Naive thymus-derived CD4-positive, alpha-beta T cell (primary cell): ENCODE measurements at regions not wholly inside any gene's neighbourhood (a gene's known extent, or its start where the extent isn't known, plus 50 kb on each side); places are given as distances from the start of the nearest gene placed in this dataset.

Experiments
- ATAC-seq: fragments of 150-1000 bp; cut with Tn5 transposase; 2 replicates; pipeline ENCODE4 v1.10.0; 2021; ENCODE audit warnings: mild to moderate bottlenecking, moderate library complexity
- CTCF ChIA-PET: fragments of 350-600 bp; sonication (Branson Sonifier 250); formaldehyde crosslinking; loops from one replicate; lab custom pipeline; 2021; ENCODE audit warnings: antibody characterized with exemption; lab: Charles Lee
- POLR2A ChIA-PET: fragments of 350-600 bp; sonication (Branson Sonifier 250); formaldehyde crosslinking; loops from one replicate; lab custom pipeline; 2021; ENCODE audit warnings: antibody characterized with exemption, inconsistent platforms; lab: Charles Lee
- DNase-seq, 9 donors: peaks; one replicate each; pipeline versions ENCODE4 v3.0.0 to v3.0.0-alpha.2; 2020 to 2022; ENCODE audit warnings: mixed read lengths in 1 of 9
- H3K27ac ChIP-seq: one replicate; pipeline ENCODE4 v1.7.0; 2013; ENCODE audit warnings: mild to moderate bottlenecking, low read depth, low read length, moderate library complexity
- H3K27me3 ChIP-seq, 2 donors: one replicate each; pipeline ENCODE4 v1.7.0; 2013; ENCODE audit warnings: low read length in 2 of 2, mild to moderate bottlenecking in 2 of 2, moderate library complexity in 2 of 2; ENCODE audit not compliant: control insufficient read depth in 2 of 2, insufficient read depth in 2 of 2
- H3K36me3 ChIP-seq, 3 experiments: 1 replicate in 2 of 3; 2 replicates in 1 of 3; pipeline ENCODE4 v1.7.0; 2013; ENCODE audit warnings: low read length in 3 of 3, mild to moderate bottlenecking in 3 of 3, moderate library complexity in 1 of 3; ENCODE audit not compliant: insufficient read depth in 3 of 3, control insufficient read depth in 2 of 3
- H3K4me1 ChIP-seq, 2 donors: one replicate each; pipeline ENCODE4 v1.7.0; 2013; ENCODE audit warnings: low read length in 2 of 2, mild to moderate bottlenecking in 2 of 2, moderate library complexity in 1 of 2; ENCODE audit not compliant: control insufficient read depth in 2 of 2, insufficient read depth in 2 of 2
- H3K4me3 ChIP-seq: 2 replicates; pipeline ENCODE4 v1.7.0; 2013; ENCODE audit warnings: mild to moderate bottlenecking, low read length
- H3K9me3 ChIP-seq, 3 experiments: 1 replicate in 2 of 3; 2 replicates in 1 of 3; pipeline ENCODE4 v1.7.0; 2013; ENCODE audit warnings: low read length in 3 of 3; ENCODE audit not compliant: control insufficient read depth in 2 of 3
- H3K27ac Mint-ChIP-seq, 9 donors: one replicate each; pipeline ENCODE4 v1.8.0; 2020 to 2022; ENCODE audit warnings: mixed read lengths in 9 of 9, mild to moderate bottlenecking in 8 of 9, moderate library complexity in 5 of 9, inconsistent platforms in 2 of 9
- H3K27me3 Mint-ChIP-seq, 5 donors: one replicate each; pipeline ENCODE4 v1.8.0; 2021 to 2022; ENCODE audit warnings: mixed read lengths in 5 of 5, mild to moderate bottlenecking in 1 of 5
- H3K36me3 Mint-ChIP-seq, 5 donors: one replicate each; pipeline ENCODE4 v1.8.0; 2020 to 2022; ENCODE audit warnings: mixed read lengths in 5 of 5, mild to moderate bottlenecking in 3 of 5, inconsistent platforms in 1 of 5
- H3K4me1 Mint-ChIP-seq, 7 donors: one replicate each; pipeline ENCODE4 v1.8.0; 2020 to 2022; ENCODE audit warnings: mixed read lengths in 7 of 7, mild to moderate bottlenecking in 3 of 7, inconsistent platforms in 1 of 7
- H3K4me3 Mint-ChIP-seq, 10 donors: one replicate each; pipeline ENCODE4 v1.8.0; 2020 to 2022; ENCODE audit warnings: mild to moderate bottlenecking in 10 of 10, mixed read lengths in 10 of 10, moderate library complexity in 6 of 10, inconsistent platforms in 2 of 10
- H3K9me3 Mint-ChIP-seq, 11 donors: one replicate each; pipeline ENCODE4 v1.8.0; 2020 to 2022; ENCODE audit warnings: mixed read lengths in 11 of 11, mild to moderate bottlenecking in 4 of 11, inconsistent platforms in 1 of 11, moderate library complexity in 1 of 11
- intact Hi-C, 2 donors: fragments of 100-400 bp; cut with micrococcal nuclease; formaldehyde crosslinking; loops; one replicate each; pipeline ENCODE4 v1.15.1; 2023

GRCh38 chr12:30048371-30048770, 264.6 kb upstream of the TMTC1 start:
- POLR2A ChIA-PET, result no interaction called here
- DNase-seq, result no peak

DNA sequence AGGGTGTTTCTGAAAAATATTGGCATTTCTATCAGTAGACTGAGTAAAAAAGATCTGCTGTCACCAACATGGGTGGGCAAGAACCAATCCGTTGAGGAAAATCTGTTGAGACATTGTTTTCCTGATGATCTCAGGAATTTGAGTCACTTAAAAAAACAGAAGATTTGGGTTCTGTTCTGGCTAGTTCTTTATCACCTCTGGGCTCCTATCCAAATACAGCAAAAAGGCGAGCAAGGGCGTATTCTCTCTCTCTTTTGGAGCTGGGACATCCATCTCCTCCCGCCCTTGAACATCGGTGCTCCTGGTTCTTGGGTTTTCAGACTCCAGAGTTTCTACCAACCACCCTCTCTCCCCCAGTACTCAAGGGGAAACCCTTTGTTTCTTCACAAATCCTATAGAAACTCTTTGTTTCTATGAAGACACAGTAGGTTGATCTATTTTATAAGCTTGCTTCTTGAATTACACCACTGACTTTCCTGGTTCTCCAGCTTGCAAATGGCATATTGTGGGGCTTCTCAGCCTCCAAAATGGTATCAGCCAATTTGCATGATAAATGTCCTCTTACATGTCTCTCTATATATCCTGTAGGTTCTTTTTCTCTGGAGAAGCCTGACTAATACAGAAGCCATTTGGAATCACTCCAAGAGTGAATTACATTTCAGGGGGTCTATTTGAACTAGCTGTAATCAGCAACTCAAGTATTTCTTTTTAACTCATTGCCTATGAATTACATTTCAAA, 263.9 kb upstream of the TMTC1 start:
- H3K27me3 Mint-ChIP-seq, result peaks cover 0 to 4% (median 0%) of the 10 kb centered on the region in 5 donors
- no peak for ATAC-seq

More at GRCh38 chr12:30048371-30048770, 264.6 kb upstream of the TMTC1 start:
- H3K4me1 ChIP-seq, result no peaks in the 10 kb centered on the region
- H3K27me3 ChIP-seq, result no peaks in the 10 kb centered on the region
- H3K9me3 ChIP-seq, result no peaks in the 10 kb centered on the region
- no peak overlapping the region for H3K27ac Mint-ChIP-seq
- H3K36me3 ChIP-seq, result no peaks in the 10 kb centered on the region
- H3K4me3 ChIP-seq, result no peak overlapping the region
- intact Hi-C loops, result no loop called here
- H3K27ac ChIP-seq, result no peak overlapping the region
- H3K27me3 Mint-ChIP-seq, result peaks cover 0 to 4% (median 0%) of the 10 kb centered on the region in 5 donors
- peaks cover 0 to 5% (median 0%) of the 10 kb centered on the region in 5 donors for H3K36me3 Mint-ChIP-seq
- peaks cover 0 to 10% (median 0%) of the 10 kb centered on the region in 11 donors for H3K9me3 Mint-ChIP-seq
- no peak overlapping the region for H3K4me3 Mint-ChIP-seq
- H3K4me1 Mint-ChIP-seq, result no peaks in the 10 kb centered on the region
- CTCF ChIA-PET, result no interaction called here
- ATAC-seq, result no peak

GRCh38 chr12:30046376-30046775, 262.6 kb upstream of the TMTC1 start:
- Mint-ChIP-seq H3K4me1 (no peaks in the 10 kb centered on the region), H3K9me3 (peaks cover 0 to 10% (median 0%) of the 10 kb centered on the region in 11 donors), H3K27me3 (peaks cover 0 to 4% (median 0%) of the 10 kb centered on the region in 5 donors), H3K27ac (no peak overlapping the region), H3K36me3 (peaks cover 0 to 5% (median 0%) of the 10 kb centered on the region in 5 donors), H3K4me3 (no peak overlapping the region)
- ATAC-seq, result no peak
- no peaks in the 10 kb centered on the region for H3K9me3 ChIP-seq
- DNase-seq, result no peak
- POLR2A ChIA-PET, result no interaction called here
- H3K4me1 ChIP-seq, result no peaks in the 10 kb centered on the region
- no peaks in the 10 kb centered on the region for H3K36me3 ChIP-seq
- no peak overlapping the region for H3K27ac ChIP-seq
- peaks cover 0 to 4% of the 10 kb centered on the region in 2 donors for H3K27me3 ChIP-seq
- CTCF ChIA-PET, result no interaction called here
- no peak overlapping the region for H3K4me3 ChIP-seq
- intact Hi-C loops, result no loop called here

More for the DNA sequence above, 263.9 kb upstream of the TMTC1 start:
- intact Hi-C loops, result no loop called here
- no peaks in the 10 kb centered on the region for H3K4me1 Mint-ChIP-seq
- H3K9me3 Mint-ChIP-seq, result peaks cover 0 to 10% (median 0%) of the 10 kb centered on the region in 11 donors
- no peaks in the 10 kb centered on the region for H3K36me3 ChIP-seq
- H3K27me3 ChIP-seq, result no peaks in the 10 kb centered on the region
- CTCF ChIA-PET, result no interaction called here
- H3K4me1 ChIP-seq, result no peaks in the 10 kb centered on the region
- no peak for DNase-seq
- H3K9me3 ChIP-seq, result no peaks in the 10 kb centered on the region
- H3K27ac ChIP-seq, result no peak overlapping the region
- POLR2A ChIA-PET, result no interaction called here
- no peak overlapping the region for H3K4me3 Mint-ChIP-seq
- peaks cover 0 to 5% (median 0%) of the 10 kb centered on the region in 5 donors for H3K36me3 Mint-ChIP-seq
- H3K4me3 ChIP-seq, result no peak overlapping the region
- no peak overlapping the region for H3K27ac Mint-ChIP-seq

- no peak overlapping the region for H3K27ac ChIP-seq
- CTCF ChIA-PET, result no interaction called here
- intact Hi-C loops, result no loop called here
Measured at GRCh38 chr12:30045171-30045570, 261.4 kb upstream of the TMTC1 start.

DNA sequence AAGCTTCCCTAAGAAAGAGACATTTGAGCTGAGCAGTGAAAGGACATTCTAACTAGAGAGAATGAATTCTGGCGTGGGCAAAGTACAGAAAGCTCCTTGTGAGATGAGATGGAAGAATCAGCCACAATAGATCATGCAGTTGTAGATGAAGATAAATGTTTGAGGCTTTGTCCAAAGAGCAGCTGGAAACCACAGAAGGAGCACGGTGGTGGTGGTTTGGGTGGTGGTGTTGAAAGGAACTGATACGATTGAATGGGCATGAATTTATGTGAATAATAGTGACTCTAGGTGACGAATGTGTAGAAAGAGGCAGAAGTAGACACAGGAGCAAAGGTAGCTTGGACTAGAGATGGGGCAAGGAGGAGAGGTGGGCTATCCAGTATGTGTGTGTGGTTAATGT, 260.5 kb upstream of the TMTC1 start:
- H3K4me1 ChIP-seq, result no peaks in the 10 kb centered on the region
- H3K4me1 Mint-ChIP-seq, result no peaks in the 10 kb centered on the region
- H3K4me3 ChIP-seq, result no peak overlapping the region
- no peak overlapping the region for H3K4me3 Mint-ChIP-seq
- intact Hi-C loops, result no loop called here
- peaks cover 0 to 15% (median 4%) of the 10 kb centered on the region in 11 donors for H3K9me3 Mint-ChIP-seq
- DNase-seq (no peak), ATAC-seq (no peak)
- H3K27me3 Mint-ChIP-seq, result peaks cover 0 to 4% (median 0%) of the 10 kb centered on the region in 5 donors
- H3K27ac Mint-ChIP-seq, result no peak overlapping the region
- no peaks in the 10 kb centered on the region for H3K36me3 ChIP-seq
- CTCF ChIA-PET, result no interaction called here
- H3K9me3 ChIP-seq, result no peaks in the 10 kb centered on the region
- H3K27ac ChIP-seq, result no peak overlapping the region
- peaks cover 0 to 4% of the 10 kb centered on the region in 2 donors for H3K27me3 ChIP-seq
- POLR2A ChIA-PET, result no interaction called here
- H3K36me3 Mint-ChIP-seq, result peaks cover 0 to 8% (median 0%) of the 10 kb centered on the region in 5 donors

More at GRCh38 chr12:30045171-30045570, 261.4 kb upstream of the TMTC1 start:
- no peak overlapping the region for H3K4me3 Mint-ChIP-seq
- peaks cover 0 to 7% (median 0%) of the 10 kb centered on the region in 5 donors for H3K36me3 Mint-ChIP-seq
- POLR2A ChIA-PET, result no interaction called here
- H3K27ac Mint-ChIP-seq, result no peak overlapping the region
- Histone ChIP-seq H3K9me3 (no peaks in the 10 kb centered on the region), H3K4me3 (no peak overlapping the region), H3K27me3 (peaks cover 0 to 4% of the 10 kb centered on the region in 2 donors), H3K36me3 (no peaks in the 10 kb centered on the region), H3K4me1 (no peaks in the 10 kb centered on the region)
- DNase-seq, result no peak
- H3K9me3 Mint-ChIP-seq, result peaks cover 0 to 14% (median 3%) of the 10 kb centered on the region in 11 donors
- H3K4me1 Mint-ChIP-seq, result no peaks in the 10 kb centered on the region
- no peak for ATAC-seq
- peaks cover 0 to 4% (median 0%) of the 10 kb centered on the region in 5 donors for H3K27me3 Mint-ChIP-seq

GRCh38 chr12:30043151-30043847, 259.6 kb upstream of the TMTC1 start:
- peaks cover 0 to 15% (median 4%) of the 10 kb centered on the region in 11 donors for H3K9me3 Mint-ChIP-seq
- H3K4me1 ChIP-seq, result no peaks in the 10 kb centered on the region
- H3K36me3 Mint-ChIP-seq, result peaks cover 0 to 8% (median 0%) of the 10 kb centered on the region in 5 donors
- H3K4me1 Mint-ChIP-seq, result no peaks in the 10 kb centered on the region
- intact Hi-C loops, result no loop called here
- peaks cover 0 to 4% of the 10 kb centered on the region in 2 donors for H3K27me3 ChIP-seq
- ChIA-PET CTCF (no interaction called here), POLR2A (no interaction called here)
- DNase-seq, result no peak
- no peak overlapping the region for H3K4me3 ChIP-seq
- no peak for ATAC-seq
- peaks cover 0 to 4% (median 0%) of the 10 kb centered on the region in 5 donors for H3K27me3 Mint-ChIP-seq
- no peak overlapping the region for H3K27ac ChIP-seq
- H3K4me3 Mint-ChIP-seq, result no peak overlapping the region
- no peaks in the 10 kb centered on the region for H3K9me3 ChIP-seq
- no peak overlapping the region for H3K27ac Mint-ChIP-seq
- no peaks in the 10 kb centered on the region for H3K36me3 ChIP-seq
